GM23338 (cell line): ENCODE measurements at regions not wholly inside any gene's neighbourhood (a gene's known extent, or its start where the extent isn't known, plus 50 kb on each side); places are given as distances from the start of the nearest gene placed in this dataset. TPM values are rescaled to one million over a fixed set of nuclear protein-coding genes. Genes with fewer than 3 reads are reported as not detected.

Source experiments
- ATAC-seq: fragments of 200-7000 bp; cut with Tn5 transposase; 3 replicates; pipeline ENCODE4 v1.9.1; 2020
- DNase-seq: peaks from one replicate; pipeline ENCODE4 v3.0.0-alpha.2; 2015; ENCODE audit warnings: low spot score
- H2AFZ ChIP-seq: fragments of 200-600 bp; sonication (generic); 2 replicates; pipeline ENCODE4 v1.8.0; 2016; ENCODE audit warnings: antibody characterized with exemption, mild to moderate bottlenecking, moderate library complexity
- H3F3A ChIP-seq: fragments of 200-600 bp; sonication (generic); replicated peaks from 2 replicates; pipeline ENCODE4 v1.8.0; 2017; ENCODE audit warnings: antibody characterized with exemption, mixed run types, low read depth
- H3K27ac ChIP-seq: fragments of 200-600 bp; sonication (generic); 2 replicates; pipeline ENCODE4 v1.6.1; 2016; ENCODE audit warnings: low read depth
- H3K27me3 ChIP-seq: fragments of 200-600 bp; sonication (generic); 2 replicates; pipeline ENCODE4 v1.8.0; 2016; ENCODE audit warnings: mild to moderate bottlenecking, mixed run types, moderate library complexity; ENCODE audit not compliant: insufficient read depth
- H3K36me3 ChIP-seq: fragments of 200-600 bp; sonication (generic); 2 replicates; pipeline ENCODE4 v1.8.0; 2016; ENCODE audit warnings: mild to moderate bottlenecking; ENCODE audit not compliant: insufficient read depth
- H3K4me1 ChIP-seq: fragments of 200-600 bp; sonication (generic); 2 replicates; pipeline ENCODE4 v1.8.0; 2016; ENCODE audit warnings: mild to moderate bottlenecking, moderate library complexity; ENCODE audit not compliant: insufficient read depth
- H3K4me2 ChIP-seq: fragments of 200-600 bp; sonication (generic); 2 replicates; pipeline ENCODE4 v1.7.1; 2017; ENCODE audit warnings: mixed run types
- H3K4me3 ChIP-seq: fragments of 200-600 bp; sonication (generic); 2 replicates; pipeline ENCODE4 v1.6.1; 2016; ENCODE audit warnings: mixed run types
- H3K79me2 ChIP-seq: fragments of 200-600 bp; sonication (generic); replicated peaks from 2 replicates; pipeline ENCODE4 v1.8.0; 2017; ENCODE audit warnings: mild to moderate bottlenecking; ENCODE audit not compliant: insufficient read depth
- H3K9me2 ChIP-seq: fragments of 200-600 bp; sonication (generic); 2 replicates; pipeline ENCODE4 v1.8.0; 2017; ENCODE audit not compliant: insufficient read depth
- H4K20me1 ChIP-seq: fragments of 200-600 bp; sonication (generic); replicated peaks from 2 replicates; pipeline ENCODE4 v1.8.0; 2017; ENCODE audit warnings: mild to moderate bottlenecking; ENCODE audit not compliant: insufficient read depth
- H3K27ac Mint-ChIP-seq: 2 replicates; pipeline ENCODE4 v1.8.0; 2020; ENCODE audit warnings: inconsistent platforms, mild to moderate bottlenecking, moderate library complexity, mixed read lengths
- H3K27me3 Mint-ChIP-seq: 3 replicates; pipeline ENCODE4 v1.8.0; 2022; ENCODE audit warnings: low read depth, mild to moderate bottlenecking, moderate library complexity, mixed read lengths, inconsistent platforms; ENCODE audit not compliant: insufficient read depth, poor library complexity
- H3K36me3 Mint-ChIP-seq: 3 replicates; pipeline ENCODE4 v1.8.0; 2021; ENCODE audit warnings: low read depth, mild to moderate bottlenecking, inconsistent platforms, moderate library complexity, mixed read lengths
- H3K4me1 Mint-ChIP-seq: 3 replicates; pipeline ENCODE4 v1.8.0; 2020; ENCODE audit warnings: mild to moderate bottlenecking, inconsistent platforms, mixed read lengths
- H3K4me3 Mint-ChIP-seq: 3 replicates; pipeline ENCODE4 v1.8.0; 2021; ENCODE audit warnings: moderate library complexity, mild to moderate bottlenecking, inconsistent platforms, mixed read lengths
- H3K9me3 Mint-ChIP-seq: 3 replicates; pipeline ENCODE4 v1.8.0; 2020; ENCODE audit warnings: moderate library complexity, mild to moderate bottlenecking, inconsistent platforms, mixed read lengths
- CREB1 ChIP-seq: fragments of 250-450 bp; sonication (Bioruptor Pico); IDR thresholded peaks from 2 replicates; pipeline ENCODE4 v1.5.0; 2020; ENCODE audit warnings: low read depth, mild to moderate bottlenecking, moderate library complexity
- EZH2 ChIP-seq: fragments of 200-600 bp; sonication (generic); IDR thresholded peaks from one replicate; pipeline ENCODE4 v1.8.0; 2017; ENCODE audit warnings: antibody characterized with exemption, mild to moderate bottlenecking, low read depth; ENCODE audit not compliant: unreplicated experiment
- NANOG ChIP-seq: IDR thresholded peaks from 2 replicates; pipeline ENCODE4 v1.6.1; 2016; ENCODE audit warnings: antibody characterized with exemption, borderline replicate concordance
- POLR2AphosphoS5 ChIP-seq: IDR thresholded peaks from 2 replicates; pipeline ENCODE4 v1.6.1; 2016; ENCODE audit warnings: antibody characterized with exemption, low read depth
- ZNF114 ChIP-seq: fragments of 250-450 bp; sonication (Bioruptor Pico); IDR thresholded peaks from 2 replicates; pipeline ENCODE4 v1.5.0; 2020; ENCODE audit warnings: mild to moderate bottlenecking, moderate library complexity
- ZNF331 ChIP-seq: fragments of 250-450 bp; sonication (Bioruptor Pico); IDR thresholded peaks from 2 replicates; pipeline ENCODE4 v1.5.0; 2020; ENCODE audit warnings: low read depth, mild to moderate bottlenecking, moderate library complexity
- small RNA-seq: library from RNA; depleted of rRNA; stranded (forward); fragments of <200 nt; gene quantifications from one replicate; pipeline ENCODE3, GENCODE V24; 2014; ENCODE audit warnings: low replicate concordance
- TF ChIP-seq, protein P1 (sequence below): IDR thresholded peaks from one replicate; pipeline ENCODE4 v1.6.1; 2018; ENCODE audit warnings: antibody characterized with exemption; ENCODE audit not compliant: unreplicated experiment

DNA sequence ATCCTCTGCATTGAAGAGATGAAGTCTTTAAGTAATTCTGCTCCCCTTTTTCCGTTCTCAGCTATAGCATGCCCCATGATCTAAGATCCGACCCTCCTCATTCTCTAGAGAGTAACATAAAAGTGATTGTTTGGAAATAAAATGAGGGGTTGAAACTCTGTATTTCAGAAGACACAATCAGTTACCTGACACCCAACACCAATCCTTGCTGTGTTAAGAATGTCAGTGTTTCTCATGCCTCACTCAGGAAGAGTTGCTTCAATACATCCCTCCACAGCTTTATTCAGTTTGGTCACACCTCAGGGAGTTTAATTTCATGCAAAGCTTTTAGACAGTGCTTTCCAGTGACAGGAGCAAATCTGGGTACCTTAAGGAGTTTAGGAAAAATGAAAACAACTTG, 49.9 kb upstream of the RBBP8 start:
- Mint-ChIP-seq H3K4me1 (peaks cover 20% of the 10 kb centered on the region), H3K27me3 (peaks cover 3% of the 10 kb centered on the region), H3K27ac (no peak overlapping the region), H3K36me3 (peaks cover 22% of the 10 kb centered on the region), H3K4me3 (no peak overlapping the region), H3K9me3 (peaks cover 28% of the 10 kb centered on the region)
- ATAC-seq, result peak; percentile 46; the same call in 2 of the 3 replicates
- no peaks in the 10 kb centered on the region for H3K9me2 ChIP-seq
- H2AFZ ChIP-seq, result no peak overlapping the region
- DNase-seq, result no peak
- no peak overlapping the region for H3K27ac ChIP-seq
- H4K20me1 ChIP-seq, result no peaks in the 10 kb centered on the region
- H3K79me2 ChIP-seq, result no peaks in the 10 kb centered on the region
- H3F3A ChIP-seq, result no peaks in the 10 kb centered on the region
- H3K36me3 ChIP-seq, result peaks cover 5% of the 10 kb centered on the region; the same call in 1 of the 2 replicates
- H3K4me1 ChIP-seq, result peaks cover 5% of the 10 kb centered on the region; the same call in 1 of the 2 replicates
- H3K27me3 ChIP-seq, result no peaks in the 10 kb centered on the region
- no peak overlapping the region for H3K4me3 ChIP-seq
- H3K4me2 ChIP-seq, result no peak overlapping the region
- TF ChIP-seq NANOG, result no peak
- no peak for TF ChIP-seq ZNF114 (CRISPR knock-in tag)
- no peak for TF ChIP-seq CREB1
- TF ChIP-seq, protein P1, sequence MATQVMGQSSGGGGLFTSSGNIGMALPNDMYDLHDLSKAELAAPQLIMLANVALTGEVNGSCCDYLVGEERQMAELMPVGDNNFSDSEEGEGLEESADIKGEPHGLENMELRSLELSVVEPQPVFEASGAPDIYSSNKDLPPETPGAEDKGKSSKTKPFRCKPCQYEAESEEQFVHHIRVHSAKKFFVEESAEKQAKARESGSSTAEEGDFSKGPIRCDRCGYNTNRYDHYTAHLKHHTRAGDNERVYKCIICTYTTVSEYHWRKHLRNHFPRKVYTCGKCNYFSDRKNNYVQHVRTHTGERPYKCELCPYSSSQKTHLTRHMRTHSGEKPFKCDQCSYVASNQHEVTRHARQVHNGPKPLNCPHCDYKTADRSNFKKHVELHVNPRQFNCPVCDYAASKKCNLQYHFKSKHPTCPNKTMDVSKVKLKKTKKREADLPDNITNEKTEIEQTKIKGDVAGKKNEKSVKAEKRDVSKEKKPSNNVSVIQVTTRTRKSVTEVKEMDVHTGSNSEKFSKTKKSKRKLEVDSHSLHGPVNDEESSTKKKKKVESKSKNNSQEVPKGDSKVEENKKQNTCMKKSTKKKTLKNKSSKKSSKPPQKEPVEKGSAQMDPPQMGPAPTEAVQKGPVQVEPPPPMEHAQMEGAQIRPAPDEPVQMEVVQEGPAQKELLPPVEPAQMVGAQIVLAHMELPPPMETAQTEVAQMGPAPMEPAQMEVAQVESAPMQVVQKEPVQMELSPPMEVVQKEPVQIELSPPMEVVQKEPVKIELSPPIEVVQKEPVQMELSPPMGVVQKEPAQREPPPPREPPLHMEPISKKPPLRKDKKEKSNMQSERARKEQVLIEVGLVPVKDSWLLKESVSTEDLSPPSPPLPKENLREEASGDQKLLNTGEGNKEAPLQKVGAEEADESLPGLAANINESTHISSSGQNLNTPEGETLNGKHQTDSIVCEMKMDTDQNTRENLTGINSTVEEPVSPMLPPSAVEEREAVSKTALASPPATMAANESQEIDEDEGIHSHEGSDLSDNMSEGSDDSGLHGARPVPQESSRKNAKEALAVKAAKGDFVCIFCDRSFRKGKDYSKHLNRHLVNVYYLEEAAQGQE, result no peak
- no peak for TF ChIP-seq EZH2
- TF ChIP-seq POLR2AphosphoS5, result no peak
- TF ChIP-seq ZNF331, result no peak

Small RNAs in the stretch of these regions (small RNA-seq; reads per million reads assigned to genes)
- gene RNU6-1032P, result not detected
